NCI-H748 treated with DMSO at 0.1 percent for 48 hours (cell line): ENCODE measurements at regions not wholly inside any gene's neighbourhood (a gene's known extent, or its start where the extent isn't known, plus 50 kb on each side); places are given as distances from the start of the nearest gene placed in this dataset.
"Not testable (repeated sequence)": the region's sequence is repeated elsewhere in the genome, so short reads cannot be mapped to it uniquely, and the experiment has no call there.

ENCODE experiments used
- DNase-seq: peaks from one replicate; lab custom pipeline; 2025; lab: John Stamatoyannopoulos, UW

DNA sequence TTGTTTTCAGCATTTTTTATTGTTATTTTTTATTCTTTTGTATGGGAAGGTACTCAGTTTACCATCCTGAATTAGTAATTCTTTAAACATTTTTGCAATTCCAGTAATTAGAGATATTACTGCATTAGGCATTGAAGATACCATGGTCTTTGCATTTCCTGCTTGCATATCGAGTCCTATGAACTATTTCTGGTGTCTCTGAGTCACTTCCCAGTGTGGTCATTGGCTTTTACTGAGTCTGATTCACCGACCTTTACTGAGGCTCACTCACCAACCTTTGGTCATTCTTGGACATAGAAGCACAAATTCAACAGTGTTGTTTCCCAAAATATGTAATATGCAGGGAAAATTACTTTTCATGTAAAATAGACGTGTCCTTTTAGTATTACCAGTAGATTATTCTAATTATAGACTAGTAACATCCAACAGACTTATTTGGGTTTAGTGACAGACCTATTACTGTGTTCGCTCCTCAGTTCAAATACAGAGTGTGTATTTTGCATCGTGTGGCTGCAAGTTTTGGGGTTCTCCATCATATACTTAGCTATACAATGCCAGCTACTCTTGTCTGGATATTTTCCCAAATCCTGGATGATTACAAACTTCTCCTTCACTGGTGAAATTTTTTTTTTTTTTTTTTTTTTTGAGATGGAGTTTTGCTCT is 180.7 kb upstream of the PRSS1 start:
- DNase-seq, result no peak

DNA sequence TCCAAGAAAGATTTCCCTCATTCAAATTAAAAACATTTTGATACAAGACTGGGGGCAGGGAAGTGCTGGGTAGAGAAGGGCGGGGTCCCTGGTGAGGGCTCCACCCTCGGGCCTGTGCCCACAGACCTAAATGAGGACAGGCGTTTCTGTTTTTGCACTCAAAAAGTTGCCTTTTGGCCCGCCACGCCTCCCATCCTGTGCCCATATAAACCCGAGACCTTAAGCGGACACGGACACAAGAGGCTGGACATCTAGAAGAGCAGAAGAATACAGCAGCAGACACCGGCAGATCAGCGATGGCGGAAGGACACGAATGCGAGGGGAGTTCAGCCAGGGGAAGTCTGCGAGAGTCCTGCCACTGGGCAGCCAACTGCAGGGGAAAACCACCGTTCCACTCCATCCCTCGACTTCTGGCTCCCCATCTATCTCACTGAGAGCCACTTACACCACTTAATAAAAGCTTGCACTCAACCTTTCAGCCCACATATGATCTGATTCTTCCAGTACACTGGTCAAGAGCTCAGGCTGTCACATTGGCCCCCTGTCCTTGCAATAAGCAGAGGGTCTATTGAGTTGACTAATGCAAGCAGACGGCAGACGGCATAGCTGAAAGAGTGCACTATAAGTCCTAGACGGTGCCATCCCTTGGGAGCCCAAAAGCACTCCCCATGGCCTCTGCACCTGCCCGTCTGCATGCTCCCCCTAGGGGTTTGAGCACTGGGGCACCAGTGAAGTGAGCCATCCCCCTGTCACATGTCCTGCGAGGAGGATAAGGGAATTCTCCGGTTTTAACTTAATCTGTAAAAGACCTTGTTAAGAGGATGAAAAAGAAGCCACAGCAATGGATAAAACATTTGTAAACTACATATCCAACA is 181.8 kb upstream of the PRSS1 start:
- no peak for DNase-seq

DNA sequence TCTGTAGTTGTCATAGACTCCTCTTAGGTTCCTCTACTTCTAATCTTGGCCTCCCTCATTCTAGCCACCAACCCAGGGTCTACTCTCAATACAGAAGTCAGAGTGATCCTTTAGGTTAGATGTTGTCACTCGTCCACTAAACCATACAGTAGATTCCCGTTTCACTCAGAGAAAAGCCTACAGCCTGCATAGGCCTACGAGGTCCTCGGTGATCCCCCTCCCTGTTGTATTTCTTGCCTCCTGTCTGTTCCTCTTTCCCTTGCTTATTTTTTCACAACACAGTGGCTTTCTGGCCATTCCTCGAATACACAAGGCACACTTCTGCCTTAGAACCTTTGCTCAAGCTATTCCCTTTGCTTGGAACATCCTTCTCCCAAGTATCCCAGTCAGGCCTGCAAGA is 183.0 kb upstream of the PRSS1 start:
- no peak for DNase-seq

DNA sequence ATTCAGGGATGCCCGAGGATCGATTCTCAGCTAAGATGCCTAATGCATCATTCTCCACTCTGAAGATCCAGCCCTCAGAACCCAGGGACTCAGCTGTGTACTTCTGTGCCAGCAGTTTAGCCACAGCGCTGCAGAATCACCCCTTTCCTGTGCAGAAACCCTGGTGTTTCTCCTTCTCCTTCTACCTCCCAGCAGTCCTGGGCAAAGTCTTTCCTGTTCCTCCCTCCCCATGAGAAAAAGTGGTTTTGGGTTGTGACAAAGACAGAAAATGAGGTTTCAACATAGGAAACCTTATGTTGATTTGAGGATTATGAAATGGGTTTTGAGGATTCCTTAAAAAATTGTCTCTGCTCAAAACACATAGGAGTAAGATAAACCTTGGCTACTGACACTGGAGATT is 185.1 kb upstream of the PRSS1 start:
- not testable (repeated sequence) for DNase-seq

DNA sequence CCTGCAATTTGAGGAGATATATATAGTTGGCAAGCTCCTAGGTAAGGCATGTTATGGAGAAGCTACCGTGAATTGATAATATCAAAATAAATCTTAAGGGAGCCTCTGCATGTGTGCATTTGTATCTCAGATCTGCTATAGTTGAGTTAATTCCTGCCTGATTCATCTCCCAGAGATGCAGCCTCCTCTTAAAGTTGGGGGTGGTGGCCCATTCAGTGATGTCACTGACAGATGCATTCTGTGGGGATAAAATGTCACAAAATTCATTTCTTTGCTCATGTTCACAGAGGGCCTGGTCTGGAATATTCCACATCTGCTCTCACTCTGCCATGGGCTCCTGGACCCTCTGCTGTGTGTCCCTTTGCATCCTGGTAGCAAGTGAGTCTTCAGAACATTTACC is 185.8 kb upstream of the PRSS1 start:
- DNase-seq, result no peak

DNA sequence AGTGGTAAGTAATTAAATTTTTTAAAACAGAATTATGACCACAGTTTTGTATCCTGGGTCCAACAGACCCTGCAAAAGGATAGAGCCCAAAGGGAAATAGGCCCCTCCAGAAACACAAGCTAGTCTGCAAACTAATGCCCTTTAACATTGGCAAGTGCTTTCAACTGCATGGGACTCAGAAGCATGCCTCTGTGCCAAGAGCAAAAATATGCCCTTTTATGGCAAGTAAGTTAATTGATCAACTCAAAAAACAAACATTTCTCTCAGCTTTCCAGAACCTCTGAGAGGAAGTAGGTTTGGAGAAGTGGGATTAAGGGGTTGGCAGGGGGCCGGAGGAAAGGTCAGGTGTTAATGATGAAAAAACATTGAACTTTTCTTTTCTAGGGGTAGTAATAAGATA is 186.6 kb upstream of the PRSS1 start:
- DNase-seq, result no peak

DNA sequence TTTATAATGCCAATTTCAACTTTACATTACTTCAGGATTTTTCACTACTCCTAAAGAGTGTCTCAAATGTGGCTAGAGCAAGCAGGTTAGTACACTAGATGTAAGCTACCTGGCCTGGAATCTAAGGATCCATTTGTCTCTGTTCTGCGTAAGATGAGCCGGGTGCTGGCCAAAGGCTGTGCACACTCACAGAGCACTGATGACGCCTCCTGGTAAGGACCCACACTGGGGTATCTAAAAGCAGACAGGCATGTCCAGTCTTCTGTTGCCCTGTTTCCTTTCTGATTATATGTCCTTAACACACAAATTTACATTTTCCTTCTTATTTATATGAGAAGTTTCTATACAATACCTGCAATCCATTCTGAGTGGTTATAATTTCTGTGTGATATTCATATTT is 187.9 kb upstream of the PRSS1 start:
- not testable (repeated sequence) for DNase-seq

DNA sequence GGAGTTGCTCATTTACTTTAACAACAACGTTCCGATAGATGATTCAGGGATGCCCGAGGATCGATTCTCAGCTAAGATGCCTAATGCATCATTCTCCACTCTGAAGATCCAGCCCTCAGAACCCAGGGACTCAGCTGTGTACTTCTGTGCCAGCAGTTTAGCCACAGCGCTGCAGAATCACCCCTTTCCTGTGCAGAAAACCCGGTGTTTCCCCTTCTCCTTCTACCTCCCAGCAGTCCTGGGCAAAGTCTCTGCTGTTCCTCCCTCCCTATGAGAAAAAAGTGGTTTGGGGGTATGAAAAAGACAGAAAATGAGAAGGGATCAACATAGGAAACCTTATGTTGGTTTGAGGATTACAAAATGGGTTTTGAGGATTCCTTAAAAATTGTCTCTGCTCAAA is 188.5 kb upstream of the PRSS1 start:
- not testable (repeated sequence) for DNase-seq

DNA sequence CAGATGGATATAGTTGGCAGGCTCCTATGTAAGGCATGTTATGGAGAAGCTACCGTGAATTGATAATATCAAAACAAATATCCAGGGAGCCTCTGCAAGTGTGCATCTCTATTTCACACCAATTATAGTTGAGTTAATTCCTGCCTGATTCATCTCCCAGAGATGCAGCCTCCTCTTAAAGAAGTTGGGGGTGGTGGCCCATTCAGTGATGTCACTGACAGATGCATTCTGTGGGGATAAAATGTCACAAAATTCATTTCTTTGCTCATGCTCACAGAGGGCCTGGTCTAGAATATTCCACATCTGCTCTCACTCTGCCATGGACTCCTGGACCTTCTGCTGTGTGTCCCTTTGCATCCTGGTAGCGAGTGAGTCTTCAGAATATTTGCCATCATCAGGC is 189.1 kb upstream of the PRSS1 start:
- DNase-seq, result no peak

DNA sequence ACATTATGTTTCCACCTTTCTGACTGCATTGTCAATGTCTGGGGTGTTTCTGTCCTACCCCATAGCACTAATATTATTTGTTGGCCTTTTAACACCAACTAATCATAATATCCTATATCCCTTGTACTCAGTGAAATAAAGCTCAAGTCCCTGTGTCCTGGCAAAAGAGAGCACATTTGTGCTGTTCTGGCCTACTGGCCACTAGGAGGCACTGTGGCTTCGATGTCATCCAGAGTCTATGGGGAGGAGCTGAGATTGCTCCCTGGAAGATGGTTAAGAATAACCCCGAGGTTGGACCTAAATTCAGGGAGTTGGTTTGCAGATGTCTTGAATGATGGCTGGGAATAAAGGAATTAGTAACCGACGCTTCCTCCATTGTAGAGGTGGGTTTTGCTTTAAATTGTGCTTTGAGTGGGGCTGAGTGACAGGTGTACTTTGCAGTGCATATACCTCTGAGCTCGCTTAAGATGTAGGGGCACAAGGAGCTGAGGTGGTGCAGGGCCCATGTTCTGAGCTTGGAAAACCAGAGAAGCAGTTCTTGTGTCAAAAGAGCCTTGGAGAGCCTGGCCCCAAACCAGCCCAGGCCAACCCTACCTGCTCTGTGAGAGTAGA is 191.2 kb upstream of the PRSS1 start:
- DNase-seq, result no peak

DNA sequence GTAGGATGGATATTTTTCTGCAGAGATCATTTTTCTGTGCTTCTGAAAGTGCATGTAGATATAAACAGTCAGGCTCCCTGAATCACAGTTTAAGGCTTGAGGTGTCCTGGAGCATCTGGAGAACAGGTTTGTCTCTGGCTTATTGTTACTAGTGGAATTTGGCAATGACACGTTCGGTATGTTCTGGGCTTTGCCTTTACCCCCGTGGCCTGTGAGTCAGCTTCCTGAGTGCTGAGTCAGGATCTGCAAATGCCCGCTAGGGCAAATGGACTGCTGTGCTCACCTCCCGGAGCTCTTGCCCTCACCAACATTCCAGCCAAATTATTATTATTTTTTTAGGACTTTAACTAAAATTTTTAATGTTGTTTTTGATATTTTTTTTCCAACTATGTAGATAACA is 192.5 kb upstream of the PRSS1 start:
- no peak for DNase-seq

DNA sequence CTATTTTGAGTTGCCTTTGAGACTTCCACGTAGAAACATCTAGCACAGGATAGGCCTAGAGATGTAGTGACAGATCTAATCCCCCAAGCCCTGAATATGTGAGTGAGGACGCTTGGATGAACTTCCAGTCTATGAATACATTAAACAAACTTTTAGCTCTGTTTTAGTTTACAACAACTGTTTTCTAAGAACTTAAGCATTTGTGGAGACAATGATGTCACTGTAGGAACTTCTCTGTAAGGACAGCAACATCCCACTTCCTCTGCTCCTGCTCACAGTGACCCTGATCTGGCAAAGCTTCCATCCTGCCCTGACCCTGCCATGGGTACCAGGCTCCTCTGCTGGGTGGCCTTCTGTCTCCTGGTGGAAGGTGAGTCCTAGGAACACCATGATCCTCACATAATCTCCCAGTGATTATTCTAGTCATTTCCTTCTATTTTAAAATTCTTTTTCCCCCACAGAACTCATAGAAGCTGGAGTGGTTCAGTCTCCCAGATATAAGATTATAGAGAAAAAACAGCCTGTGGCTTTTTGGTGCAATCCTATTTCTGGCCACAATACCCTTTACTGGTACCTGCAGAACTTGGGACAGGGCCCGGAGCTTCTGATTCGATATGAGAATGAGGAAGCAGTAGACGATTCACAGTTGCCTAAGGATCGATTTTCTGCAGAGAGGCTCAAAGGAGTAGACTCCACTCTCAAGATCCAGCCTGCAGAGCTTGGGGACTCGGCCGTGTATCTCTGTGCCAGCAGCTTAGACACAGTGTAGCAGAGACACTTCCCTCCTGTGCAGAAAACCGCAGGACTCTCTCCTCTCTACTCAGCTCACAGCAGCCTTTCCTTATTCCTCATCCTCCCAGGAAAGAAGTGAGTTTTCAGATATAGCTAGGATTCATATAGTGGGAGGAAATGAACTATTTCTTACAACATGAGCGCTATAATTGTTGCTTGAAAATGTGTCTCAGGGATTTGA is 194.4 kb upstream of the PRSS1 start:
- no peak for DNase-seq

DNA sequence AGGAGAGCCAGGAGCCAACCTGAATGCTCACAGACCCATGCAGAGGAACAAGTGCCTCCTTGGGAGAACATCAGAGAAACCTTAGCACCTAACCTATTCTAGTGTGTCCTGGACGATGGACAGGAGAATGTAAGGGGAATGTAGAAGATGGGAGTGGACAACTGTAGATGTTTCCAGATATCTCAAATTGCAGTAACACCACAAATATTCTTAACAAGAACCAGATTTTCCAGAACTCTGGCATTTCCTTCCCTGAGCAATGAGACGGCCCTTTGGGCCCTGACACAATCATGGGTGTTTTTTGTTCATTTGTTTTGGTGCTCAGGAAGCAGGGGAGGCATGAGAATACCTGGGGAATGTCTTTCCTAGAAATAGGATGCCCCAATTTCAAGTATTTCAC is 196.1 kb upstream of the PRSS1 start:
- no peak for DNase-seq

DNA sequence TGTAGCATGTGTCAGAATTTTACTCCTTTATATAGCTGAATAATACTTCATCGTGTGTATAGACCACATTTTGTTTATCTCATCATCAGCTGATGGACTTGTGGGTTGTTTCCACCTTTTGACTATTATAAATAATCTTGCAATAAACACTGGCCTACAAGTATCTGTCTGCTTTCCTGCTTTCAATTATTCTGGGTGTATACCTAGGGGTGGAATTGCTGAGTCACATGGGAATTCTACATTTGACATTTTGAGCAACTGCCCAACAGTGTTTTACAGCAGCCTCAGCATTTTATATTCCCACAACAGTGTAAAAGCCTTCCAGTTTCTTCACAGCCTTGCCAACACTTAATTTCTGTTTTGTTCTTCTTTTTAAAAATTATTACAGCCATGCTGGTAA is 200.3 kb upstream of the PRSS1 start:
- no peak for DNase-seq

DNA sequence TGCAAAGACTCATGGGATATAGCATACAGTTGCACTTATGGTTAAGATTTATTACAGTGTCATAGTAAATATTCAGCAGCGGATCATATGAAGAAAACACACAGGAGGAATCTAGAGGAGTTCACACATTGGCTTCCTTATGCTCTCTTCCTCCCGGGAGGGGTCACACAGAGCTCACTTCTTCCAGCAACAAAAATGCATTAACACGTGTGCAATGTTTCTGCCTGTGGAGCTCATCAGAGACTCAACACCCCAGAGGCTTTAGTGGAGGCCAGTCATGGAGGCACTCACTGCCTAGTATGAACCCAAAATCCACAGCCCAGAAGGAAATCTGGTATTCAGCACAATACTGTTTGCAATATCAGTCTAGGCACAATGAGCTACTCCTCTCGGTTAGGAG is 202.8 kb upstream of the PRSS1 start:
- no peak for DNase-seq

DNA sequence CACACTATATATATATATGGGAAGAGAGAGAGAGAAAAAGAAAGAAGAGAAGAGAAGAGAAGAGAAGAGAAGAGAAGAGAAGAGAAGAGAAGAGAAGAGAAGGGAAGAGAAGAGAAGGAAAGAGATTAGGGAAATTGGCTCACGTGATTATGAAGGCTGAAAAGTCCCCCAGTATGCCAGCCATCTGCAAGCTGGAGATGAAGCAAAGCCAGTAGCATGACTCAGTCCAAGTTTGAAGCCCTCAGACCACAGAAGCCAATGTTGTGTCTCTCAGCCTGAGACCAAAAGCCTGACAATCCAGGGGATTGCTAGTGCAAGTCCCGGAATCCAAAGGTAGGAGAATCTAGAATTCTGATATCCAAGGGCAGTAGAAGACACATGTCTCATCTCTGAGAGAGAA is 206.3 kb upstream of the PRSS1 start:
- DNase-seq, result no peak

DNA sequence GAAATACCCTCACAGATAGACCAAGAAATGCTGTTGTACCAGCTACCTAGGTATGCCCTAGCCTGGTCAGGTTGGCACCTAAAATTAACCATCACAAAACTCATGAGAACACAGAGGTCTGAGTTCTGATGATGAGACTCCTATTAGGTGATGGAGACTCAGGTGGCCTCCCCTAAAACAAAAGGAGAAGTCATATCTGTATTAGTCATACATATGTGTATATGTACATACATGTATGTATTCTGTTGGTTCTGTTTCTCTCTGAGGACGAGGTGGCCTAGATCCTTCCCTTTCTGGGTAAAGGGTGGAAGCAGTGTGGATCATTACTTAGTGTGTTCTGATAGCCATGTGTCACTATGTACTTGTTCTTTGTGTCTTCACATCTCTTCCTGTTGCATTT is 207.2 kb upstream of the PRSS1 start:
- DNase-seq, result no peak

DNA sequence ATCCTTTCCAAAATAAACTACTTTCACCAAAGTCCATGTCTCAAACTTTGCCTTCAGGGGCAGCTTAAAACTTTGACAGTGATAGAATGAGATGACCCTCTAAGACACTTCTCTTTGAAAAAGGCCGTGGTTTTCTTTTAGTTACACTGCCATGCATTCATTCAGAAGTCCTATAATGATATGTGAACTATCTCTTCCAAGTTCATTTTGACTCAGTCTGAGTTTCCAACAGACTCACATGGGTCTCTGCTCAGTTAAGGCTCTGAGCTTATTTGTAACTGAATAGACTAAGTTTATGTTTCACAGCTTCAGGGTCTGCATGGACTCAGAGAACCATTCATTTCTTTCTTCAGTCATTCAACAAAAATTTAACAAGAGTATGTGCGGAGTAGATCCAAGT is 208.9 kb upstream of the PRSS1 start:
- DNase-seq, result no peak

DNA sequence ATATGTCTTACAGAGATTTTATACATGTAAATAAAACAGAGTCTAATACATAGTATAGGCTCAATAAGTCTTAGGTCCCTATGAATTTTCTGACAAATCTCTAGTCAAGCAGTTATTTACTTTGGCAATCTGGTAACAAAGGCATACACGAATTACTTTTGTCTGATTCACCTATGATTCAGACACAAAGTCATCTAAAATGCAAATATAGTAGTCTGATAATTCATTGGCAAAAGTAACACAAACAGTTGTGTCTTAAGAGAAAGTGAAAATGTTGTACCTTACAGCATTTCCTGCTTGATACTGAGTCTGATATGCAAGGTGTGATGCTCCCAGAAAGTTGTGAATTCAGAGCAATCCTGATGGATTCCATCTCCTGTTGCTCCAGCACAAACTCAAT is 209.4 kb upstream of the PRSS1 start:
- DNase-seq, result no peak

DNA sequence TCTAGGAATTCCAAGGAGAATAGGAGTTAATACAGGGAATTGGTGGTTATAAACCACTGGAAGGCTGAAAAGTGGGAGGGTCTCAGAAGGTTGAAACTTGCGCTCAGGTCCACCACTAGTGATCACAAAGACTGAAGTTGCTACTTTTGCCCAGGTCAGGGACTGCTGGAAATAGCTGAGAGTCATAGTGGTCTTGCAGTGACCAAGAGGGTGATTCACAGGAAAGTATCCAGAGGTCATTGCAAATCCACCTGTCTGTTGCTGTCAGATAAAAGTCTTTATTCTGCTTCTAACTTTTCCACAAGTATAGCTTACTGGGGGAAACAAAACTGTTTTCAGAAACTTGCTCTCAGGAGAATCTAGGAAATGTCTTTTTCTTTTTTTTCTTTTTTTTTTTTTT is 211.5 kb upstream of the PRSS1 start:
- no peak for DNase-seq

DNA sequence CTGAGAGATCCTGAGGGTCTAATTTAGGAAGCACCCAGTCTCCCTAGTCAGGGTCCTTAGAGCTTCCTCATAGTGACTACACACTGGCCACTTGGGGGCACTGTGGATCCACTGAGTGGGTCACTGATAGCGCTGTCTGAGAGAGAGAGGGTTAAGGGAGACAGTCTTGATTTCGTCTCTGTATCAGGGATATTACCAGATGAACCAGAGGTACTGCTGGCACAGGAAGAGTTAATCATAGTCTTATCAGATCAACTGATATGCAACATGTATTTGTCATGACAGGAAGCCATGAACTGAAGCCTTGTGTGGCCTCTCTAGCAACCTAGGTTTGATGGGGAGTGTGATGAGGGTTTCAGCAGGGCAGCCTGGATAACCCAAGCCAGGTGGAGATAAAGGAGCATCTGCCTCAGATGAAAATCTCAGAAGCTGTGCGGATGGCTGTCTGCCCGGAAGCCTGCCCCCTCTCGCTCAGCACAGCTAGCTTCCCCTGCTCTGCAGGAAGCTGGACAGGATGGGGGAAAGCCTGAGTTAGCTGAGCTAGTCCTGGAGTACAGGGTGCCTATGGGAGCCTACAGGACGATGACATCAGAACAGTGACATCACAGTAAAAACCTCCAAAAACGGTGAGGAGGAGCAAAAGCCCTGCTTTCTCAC is 214.0 kb upstream of the PRSS1 start:
- DNase-seq, result peak; percentile 12

DNA sequence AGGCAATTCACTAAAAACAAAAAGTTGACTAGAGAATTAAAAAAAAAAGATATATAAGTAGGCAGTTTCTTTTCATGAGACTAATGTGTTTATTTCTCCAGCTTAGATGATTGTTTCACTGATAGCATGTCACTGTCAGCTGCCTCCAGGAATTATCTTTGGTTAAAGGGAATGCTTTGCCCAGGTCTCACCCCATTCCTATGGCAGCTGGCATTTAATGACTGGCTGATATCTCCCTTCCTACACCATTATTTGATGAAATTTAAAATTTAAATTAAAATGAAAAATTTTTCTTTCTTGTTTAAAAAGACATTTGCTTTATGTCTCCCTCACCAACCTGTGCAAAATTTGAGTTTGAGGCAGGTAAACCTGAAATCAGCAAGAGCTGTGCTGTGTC is 214.5 kb upstream of the PRSS1 start:
- DNase-seq, result no peak
